Embryonic facial prominence (tissue), 1 donor: ENCODE measurements at regions not wholly inside any gene's neighbourhood (a gene's known extent, or its start where the extent isn't known, plus 50 kb on each side); places are given as distances from the start of the nearest gene placed in this dataset.

Experiments used
- DNase-seq: peaks from one replicate; pipeline ENCODE4 v3.0.0-alpha.2; 2016; ENCODE audit errors: extremely low spot score

DNA sequence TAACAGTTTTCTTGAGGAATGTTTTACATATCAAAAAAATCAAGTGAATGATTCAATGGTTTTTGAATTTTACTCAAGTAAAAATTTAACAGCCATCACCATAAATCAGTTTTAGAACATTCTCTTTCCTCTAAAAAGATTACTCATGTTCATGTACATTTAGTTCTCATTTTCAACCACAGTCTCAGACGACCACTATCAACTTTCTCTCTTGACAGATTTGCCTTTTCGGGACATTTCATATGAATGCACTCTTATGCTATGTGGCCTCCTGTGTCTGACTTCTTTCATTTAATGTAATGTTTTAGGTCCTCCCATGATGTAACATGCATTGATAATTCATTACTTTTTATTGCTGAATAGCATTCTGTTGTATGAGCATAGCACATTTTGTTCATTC, 309.3 kb upstream of the PLSCR5 start:
- no peak for DNase-seq

DNA sequence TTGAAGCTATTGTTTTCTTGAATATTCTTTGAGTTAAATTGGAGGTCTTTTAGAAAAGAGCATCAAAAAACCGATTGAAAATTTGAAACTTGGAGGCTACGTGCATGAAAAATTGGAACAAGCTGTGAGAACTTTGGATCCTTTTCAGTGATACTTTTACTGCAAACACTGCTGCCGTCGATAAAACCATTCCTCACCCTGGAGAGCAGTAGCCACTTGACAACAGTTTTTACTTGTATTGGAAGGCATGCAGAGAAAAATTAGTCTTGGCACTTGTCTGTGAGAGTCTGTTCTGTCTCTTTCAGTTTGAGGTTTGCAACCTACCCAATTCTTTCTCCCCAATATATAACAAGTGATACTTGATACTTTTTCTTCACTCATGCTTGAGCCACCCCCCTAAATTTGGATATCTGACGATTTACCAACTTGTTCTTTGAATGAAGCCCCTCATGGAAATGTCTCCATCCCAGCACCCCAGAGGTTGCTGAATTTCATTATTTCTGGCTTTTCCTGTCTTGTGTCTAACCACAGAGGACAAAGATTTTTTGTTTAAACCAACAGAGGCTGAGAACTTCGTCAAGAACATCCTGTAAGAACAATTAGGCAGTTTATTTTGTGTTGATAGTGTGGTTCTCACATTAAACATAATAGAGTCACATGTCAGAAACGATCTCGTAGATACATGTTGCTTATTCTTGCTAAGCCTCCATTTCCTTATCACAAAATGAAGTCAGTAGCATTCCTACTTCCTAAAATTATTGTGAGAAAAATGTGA, 307.3 kb upstream of the PLSCR5 start:
- DNase-seq = peak; percentile 20

DNA sequence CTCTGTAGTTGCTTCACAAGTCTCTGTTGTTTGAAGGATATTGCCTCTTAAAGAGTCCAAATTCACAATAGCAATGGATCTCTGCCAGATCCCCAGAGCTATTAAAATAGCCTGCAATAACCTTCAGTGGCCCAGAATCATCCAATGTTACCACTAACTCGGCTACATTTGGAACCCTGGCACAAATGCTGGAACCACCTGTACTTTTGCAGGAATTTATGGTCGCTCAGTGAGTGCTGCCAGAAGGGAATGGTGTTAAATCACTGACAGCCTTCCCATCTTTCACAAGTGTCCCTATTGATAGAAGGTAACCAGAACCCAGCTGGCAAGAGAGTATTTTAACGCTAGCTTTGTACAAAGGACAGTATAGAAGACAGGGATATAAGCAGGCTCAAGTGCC, 298.8 kb upstream of the PLSCR5 start:
- no peak for DNase-seq

DNA sequence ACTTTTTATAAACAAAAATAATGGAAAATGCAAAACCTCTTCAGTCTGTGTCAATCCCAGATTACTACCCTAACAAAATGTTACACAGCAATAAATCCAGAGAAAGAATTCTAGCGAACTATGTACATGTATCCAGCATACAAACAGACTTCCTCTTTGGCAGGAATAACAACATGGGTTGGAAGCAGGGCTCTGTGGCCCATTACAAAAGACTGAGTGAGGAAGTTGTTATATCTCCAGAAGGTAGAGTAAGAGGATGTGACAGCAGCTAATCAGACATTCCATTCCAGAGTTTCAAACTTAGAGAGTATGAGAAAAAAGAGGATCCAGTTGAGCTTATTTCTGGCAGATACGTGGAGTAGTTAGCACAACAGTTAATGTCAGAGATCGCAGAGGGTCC, 294.0 kb upstream of the PLSCR5 start:
- DNase-seq = no peak

DNA sequence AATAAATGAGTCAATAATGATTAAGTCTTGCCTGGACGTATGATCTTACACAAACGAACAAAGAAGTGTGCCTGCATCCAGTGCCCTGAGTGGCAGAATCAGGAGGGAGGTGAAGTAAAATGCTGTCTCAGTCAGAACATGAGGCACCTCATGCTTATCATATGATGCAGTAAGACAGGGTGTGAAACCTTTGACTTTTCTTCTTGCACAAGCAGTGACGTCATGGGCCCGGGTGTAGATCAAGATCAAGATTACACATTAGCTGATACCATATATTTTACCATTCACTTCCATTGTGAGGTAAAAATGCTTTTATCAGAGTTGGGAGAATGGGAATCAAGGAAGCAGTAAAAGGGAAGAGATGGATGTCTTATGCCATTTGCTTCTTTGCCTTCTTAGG, 291.6 kb upstream of the PLSCR5 start:
- no peak for DNase-seq

DNA sequence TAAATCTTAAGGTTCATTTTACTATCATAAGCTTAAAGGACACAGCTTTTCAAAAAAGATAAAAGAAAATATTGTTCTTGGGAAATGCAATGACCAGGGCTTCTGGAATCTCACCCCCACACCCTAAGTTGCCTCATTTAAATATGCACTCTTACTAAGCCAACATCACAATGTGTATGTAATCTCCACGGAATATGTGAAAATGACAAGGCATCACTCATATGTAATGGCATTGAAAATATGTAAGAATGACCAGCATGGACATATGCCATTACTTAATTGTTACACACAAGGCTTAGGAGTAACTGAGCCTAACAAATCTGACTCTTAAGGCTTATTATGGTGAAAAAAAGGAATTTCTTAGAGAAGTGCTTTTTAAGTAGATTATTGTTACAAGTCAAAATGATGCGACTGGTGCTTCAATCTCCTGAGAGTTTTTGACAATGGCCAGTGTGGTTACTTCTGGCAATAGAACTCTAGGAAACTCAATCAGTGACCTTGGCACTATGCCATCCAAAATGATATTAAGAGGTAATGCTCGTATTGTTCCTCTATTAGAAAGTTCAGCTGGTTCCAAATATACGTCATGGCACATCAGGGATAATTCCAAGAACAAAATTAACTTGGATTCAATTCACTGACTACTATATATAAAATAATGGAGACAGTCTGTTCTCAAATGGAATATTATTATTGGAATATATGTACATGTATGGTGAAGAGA, 290.0 kb upstream of the PLSCR5 start:
- DNase-seq = no peak

DNA sequence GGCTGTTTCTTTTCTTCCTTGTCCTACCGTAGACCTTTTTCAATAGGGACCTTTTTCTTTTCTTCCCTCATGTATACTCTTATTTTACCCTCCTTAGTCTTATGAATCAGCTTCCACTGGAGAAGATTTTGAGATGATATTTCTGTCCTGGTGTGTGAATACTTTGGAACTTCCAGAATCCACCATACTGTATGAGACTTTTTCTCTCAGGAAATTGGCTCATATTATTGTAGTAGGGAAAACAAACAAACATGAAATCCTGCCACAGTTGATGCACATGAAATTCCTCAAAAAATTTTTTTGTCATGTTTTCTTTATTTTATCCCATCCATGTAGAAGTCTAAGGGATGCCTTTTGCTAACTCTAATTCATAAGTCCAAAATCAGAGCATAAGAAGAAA, 289.3 kb upstream of the PLSCR5 start:
- DNase-seq = no peak

DNA sequence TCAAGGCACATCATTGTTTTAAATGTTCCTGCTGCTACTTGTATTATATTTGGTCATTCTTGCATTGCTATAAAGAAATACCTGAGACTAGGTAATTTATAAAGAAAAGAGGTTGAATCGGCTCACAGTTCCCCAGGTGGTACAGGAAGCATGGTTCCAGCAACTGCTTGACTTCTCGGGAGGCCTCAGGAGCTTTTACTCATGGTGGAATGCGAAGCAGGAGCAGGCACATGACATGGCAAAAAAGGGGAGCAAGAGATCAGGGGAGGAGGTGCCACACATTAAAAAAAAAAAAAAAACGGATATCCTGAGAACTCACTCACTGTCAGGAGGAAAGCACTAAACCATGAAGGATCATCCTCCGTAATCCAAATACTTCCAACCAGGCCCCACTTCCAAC, 286.9 kb upstream of the PLSCR5 start:
- no peak for DNase-seq

DNA sequence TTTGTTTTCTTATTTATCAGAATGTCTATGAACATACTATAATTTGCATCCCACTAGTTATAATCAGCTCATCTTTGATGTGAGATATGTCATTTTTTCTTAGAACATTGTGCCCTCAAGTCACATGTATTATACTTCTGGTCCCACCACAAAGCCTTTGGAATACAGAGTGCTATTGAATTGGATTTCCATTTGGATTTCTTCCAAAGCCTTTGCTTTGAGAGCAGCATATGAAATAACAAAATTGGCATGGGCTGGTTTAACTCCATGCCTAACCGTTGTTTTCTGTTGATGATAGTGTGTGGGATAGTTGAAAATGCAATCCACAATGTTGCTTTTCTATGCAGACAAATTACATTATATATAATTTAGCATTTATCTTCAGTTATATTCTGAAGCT, 284.5 kb upstream of the PLSCR5 start:
- DNase-seq = no peak

DNA sequence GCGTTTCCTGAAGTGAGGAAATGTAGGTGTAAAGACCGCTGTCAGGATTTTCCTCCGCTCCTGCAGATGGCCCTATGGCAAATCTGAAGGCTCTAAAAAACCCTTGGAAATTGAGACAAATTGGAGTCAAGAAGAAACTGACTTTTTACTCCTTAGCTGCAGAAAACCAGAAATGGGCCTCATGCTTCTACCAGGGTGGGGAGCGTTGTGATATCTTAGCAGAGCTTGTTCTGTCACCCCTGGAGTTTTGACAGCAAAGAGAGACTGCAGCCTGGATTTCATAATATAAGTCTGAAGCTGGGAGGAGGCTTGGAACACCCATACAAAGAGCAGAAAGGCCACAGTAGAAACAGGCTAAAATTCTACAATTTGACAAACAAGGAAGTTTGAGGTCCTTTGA, 283.0 kb upstream of the PLSCR5 start:
- DNase-seq = no peak

DNA sequence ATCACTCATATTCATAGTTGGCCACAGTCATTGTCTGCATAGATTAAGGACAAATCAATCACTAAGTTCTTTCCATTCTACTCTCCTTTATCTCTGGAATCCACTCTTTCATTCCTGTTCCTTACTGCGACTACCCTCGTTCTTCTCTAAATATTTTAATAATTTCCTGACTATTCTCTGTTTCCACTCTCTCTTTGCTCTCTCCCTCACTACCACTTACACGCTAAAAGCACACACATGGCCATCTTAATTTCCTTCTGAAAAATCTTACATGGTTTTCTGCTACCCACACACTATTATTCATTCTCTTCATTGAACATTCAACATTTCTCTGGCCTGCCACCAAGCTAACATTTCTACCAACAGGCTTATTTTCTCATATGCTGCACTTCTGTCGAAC, 279.6 kb upstream of the PLSCR5 start:
- DNase-seq = no peak

DNA sequence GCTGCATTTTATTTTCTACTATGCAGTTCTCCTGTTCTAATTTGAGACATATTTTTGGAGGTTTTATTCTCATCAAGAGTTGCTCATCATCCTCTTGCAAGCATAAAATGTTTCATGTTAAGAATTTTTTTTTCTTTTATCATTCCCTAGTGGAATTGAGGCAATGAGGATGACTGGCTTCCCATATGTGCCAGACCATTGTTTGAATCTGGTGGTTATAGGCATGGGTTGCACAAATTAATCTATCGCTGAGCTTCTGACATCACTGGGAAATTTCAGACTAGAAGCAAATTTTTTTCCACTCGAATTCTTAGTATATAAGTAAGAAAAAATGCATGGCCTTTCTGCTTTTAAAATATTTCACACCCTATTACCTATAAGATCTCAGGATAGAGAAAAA, 279.1 kb upstream of the PLSCR5 start:
- no peak for DNase-seq

DNA sequence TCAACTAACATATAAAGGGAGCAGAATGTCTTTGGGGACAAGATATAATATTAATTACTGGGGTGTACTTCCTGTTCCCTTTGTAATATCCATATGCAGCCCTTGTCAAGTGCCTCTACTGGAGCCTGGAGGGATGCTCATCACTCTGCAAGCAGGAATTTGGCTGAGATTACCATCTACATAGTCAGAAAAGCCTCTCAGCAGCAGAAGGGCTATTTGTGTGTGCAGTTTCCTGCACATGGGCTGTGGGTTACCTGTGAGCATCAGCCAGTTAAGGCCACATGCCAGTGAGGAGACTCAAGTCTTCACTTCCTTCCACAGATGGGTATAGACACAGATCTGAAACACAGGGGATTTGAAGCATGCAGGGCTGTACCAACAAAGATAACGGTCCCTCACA, 278.1 kb upstream of the PLSCR5 start:
- DNase-seq = no peak

DNA sequence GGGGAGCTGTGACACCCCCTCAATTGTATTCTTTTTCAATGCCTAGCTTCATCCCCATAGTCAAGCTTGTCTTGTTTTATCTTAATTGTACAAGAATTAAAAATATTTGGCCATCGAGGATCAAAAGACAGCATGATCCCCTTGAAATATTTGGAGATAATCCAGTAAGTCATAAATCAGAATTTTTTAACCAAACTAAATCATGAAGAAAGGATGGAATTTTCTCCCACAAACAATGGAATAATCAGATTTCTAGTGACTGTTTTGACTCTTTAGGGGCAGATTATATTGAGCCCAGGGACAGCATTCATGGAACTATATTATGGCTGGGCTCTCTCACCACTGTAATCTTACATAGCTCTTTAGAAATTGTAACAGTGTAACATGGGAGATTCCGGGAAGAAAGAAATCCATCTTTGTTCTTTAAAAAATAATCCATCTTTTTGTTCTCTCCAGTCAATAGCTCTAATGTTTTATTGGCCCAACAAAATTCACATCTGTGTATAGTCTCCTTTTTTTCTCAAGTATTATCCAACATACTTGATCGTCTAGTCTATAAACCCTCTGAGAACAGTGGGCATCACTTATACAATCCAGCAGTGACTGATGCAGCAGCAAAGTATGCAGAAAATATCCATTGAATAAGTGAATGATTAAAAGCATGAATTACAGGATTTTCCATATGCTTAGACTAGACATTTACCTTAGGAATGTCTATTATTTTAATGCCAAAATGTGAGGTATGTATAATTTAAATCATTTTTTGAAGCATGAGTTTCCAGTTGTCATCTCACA, 277.0 kb upstream of the PLSCR5 start:
- DNase-seq = no peak

DNA sequence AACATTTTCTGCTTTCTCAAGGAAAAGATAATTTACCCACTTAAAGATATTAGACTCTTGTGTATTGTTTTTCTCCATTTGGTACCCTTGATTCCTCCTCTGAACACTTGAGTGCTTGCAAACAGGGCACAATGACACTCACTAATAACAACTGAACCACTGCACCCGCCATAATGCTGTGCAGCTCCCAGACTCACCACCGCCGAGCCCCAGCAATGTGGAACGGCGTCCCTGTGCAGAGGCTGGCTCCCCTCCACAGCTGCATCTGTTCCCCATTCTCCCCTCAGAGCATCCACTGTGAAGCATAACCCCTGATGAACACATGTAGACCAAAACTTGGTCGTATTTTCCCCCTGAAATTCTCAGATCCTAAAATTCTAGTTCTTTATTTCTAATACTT, 276.2 kb upstream of the PLSCR5 start:
- DNase-seq = no peak

DNA sequence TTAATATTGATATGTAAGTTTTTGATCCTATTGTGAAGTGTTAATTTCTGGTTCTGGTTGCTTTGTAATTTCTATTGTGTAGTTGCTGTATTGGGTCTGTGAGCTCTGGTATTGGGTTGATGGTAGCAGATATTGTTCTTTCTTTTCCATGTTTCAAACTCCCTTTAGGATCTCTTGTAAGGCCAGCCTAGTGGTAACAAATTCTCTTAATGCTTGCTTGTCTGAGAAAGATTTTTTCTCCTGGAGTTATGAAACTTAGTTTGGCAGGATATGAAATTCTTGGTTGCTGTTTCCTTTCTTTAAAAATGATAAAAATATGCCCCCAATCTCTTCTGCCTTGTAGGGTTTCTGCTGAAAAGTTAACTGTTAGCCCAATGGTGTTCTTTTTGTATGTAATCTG, 268.6 kb upstream of the PLSCR5 start:
- no peak for DNase-seq

DNA sequence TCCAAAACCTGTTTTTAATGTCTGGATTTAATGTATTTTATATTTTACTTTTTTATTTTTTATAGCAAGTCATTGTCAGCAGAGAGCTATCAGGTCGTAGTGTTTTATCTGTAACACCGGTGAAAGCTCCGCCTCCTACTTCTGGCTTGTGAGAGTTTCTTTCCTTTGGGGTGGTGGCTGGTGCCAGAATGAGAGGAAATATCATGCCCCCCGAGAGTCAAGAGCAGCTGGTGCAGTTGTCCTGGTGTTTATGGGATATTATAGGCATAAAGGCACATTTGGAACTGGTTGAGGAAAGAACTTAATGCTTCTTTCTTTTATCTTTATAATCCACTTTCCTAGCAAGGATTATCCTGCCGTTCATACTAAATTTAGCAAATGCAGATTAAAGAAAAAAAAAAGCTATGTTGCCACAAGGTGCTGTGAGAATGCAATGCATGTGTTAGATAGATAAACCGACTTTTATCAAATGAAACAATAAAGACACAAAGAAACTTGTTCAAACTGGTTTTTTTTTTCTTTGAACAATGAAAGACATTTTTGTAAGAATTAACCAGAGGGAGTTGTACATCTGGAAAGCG, 260.1 kb upstream of the PLSCR5 start:
- DNase-seq = no peak

DNA sequence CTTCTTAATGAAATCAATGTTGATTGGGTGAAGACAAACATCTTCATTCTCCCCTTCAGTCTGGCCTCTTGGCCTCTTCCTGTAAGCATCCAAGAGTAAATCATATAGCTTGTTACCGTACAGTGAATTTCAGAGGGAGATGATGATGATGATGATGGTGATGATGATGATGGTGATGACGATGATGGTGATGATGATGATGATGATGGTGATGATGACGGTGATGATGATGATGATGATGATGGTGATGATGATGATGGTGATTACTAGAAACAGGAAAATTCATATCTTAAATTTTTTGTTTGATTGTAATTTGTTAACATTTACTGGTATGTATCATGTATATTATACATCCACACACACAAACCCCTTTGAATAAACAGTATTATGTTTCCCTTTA, 256.1 kb upstream of the PLSCR5 start:
- no peak for DNase-seq

DNA sequence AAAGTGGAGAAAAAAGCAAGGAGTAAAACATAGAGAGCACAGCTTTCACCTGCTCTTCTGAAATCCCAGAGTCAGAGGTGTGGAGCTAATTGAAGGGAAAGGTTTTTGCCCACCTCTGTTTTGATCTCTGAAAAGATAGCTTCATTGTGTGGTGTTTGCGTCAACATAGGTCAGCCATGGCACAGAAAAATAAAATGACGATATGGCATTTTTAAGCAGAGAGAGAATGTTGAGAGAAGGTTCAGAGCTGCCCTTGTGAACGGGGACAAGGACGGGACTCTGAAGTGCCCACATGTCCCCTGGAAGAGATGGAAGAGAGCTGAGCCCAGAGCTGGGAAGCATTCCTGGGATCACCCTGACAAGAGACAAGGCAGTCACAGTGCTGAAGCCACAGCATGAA, 249.4 kb upstream of the PLSCR5 start:
- no peak for DNase-seq

DNA sequence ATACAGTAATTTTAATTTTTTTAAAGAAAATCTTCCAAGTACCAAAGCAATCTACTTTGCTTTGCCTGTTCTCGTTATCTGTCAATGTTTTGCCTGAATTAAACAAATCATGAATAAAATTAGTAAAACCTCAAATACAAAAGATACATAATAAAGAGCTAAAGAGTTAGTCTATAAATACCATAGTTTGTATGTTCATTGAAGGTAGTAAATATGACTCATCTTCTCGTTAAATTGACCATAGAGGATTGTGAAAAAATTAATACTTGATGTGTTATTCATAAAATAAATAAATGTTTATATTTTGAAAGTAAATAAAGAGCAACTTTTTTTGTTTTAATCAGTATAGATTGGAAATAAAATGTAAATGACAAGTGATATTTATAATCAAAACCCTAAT, 246.5 kb upstream of the PLSCR5 start:
- no peak for DNase-seq

DNA sequence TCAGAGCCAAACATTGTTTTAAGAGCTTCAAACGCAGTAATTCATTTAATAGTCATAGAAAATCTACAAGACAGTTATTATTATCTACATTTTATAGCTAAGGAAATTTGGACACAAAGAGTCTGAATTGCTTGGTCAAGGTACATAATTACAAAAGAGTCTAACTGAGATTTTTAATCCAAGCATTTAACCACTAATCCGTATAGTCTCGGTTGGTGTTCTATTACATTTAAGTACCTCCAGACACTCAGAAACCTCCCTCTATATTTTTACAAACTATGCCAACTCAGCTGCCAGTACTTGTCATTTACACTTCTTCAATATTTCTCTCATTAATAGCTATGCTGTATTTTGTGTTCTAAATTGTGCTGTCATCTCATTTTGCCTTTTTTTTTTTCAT, 240.2 kb upstream of the PLSCR5 start:
- DNase-seq = no peak

DNA sequence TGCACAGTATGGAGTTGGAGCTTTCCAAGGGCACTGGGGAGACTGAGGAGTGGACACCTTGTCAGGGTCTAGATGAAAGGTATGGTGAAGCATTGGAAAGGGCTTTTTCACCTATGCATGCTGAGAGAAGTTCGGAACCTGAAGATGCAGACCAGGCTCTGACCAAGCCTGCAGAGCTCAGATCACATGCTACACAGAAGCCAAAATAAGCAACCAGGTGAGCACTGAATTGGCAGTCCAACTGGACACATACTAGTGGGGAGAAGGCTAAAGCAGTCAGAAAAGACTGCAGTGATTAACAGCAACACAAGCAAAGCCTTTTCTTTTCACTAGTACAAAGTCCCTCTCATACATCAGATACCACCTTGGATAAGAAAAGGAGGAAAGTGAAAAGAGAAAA, 238.3 kb upstream of the PLSCR5 start:
- no peak for DNase-seq
